GM04504 (cell line): ENCODE measurements at regions not wholly inside any gene's neighbourhood (a gene's known extent, or its start where the extent isn't known, plus 50 kb on each side); places are given as distances from the start of the nearest gene placed in this dataset.

ENCODE experiments used
- DNase-seq: peaks from one replicate; pipeline ENCODE4 v3.0.0-alpha.2; 2012; ENCODE audit warnings: low read depth

GRCh38 chr1:229762891-229763290, 136.8 kb downstream of the URB2 start:
- no peak for DNase-seq

DNA sequence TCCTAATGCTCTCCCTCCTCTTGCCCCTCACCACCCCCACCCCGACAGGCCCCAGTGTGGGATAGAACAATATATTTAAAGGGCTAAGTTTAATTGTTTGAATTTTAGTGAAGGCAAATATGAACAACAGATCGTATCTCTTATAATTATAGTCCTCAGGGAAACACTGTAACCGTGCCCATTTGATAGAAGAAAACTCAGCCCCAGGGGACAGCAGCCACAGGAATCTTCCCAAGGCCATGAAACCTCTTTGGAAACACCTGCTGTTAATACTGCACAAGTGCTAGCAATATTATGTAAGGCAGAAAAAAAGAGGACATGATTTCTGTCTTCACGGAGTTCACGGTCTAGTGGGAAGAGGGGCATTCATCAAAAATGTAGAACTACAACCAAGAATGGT, 142.2 kb downstream of the URB2 start:
- DNase-seq = no peak

DNA sequence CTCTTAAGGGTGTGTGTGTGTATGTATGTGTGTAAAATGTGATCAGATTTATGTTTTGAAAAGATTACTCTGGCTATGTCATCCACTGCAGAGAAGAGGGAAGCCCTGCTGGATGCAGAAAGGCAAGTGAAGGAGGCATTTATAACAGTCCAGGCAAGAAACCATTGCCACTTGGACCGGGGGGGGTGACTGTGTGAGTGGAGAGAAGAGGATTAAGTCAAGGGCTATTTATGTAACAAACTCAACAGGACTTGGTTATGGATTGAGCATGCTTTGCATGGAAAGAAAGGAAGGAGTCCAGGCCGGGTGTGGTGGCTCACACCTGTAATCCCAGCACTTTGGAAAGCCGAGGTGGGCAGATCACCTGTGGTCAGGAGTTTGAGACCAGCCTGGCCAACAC, 143.0 kb downstream of the URB2 start:
- no peak for DNase-seq

GRCh38 chr1:229769809-229770208, 143.8 kb downstream of the URB2 start:
- no peak for DNase-seq

GRCh38 chr1:229778794-229779193, 152.7 kb downstream of the URB2 start:
- no peak for DNase-seq

DNA sequence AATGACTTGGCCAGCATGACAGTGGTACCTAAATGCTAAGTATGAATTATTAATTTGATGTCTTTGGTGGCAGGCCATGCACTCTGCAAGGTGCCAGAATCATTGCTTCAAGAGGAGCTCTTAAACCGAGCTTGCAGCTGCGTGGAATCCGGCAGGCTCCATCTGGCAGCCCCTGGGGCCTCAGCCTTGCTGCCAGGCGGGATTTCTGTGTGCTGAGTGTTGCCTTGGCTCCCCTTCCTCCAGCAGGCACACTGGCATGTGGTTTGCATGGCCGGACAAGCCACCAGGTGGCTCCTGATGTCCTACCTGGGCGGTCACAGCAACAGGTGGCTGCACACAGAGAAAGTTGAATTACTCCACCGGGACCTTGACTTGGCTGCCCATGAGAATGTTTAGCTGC, 155.4 kb downstream of the URB2 start:
- DNase-seq = no peak

DNA sequence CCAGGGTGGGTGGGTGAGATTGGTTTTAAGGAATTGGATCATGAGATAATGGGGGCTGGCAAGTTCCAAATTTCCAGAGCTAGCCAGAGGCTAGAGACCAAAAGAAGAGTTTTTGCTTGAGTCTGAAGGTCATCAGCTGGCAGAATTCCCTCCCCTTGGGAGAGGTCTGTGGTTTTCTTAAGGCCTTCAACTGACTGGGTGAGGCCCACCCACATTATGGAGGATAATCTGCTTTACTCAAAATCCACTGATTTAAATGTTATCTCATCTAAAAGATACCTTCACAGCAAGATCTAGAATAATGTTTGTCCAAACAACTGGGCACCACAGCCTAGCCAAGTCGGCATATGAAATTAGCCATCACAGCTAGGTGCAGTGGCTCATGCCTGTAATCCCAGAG, 156.4 kb downstream of the URB2 start:
- no peak for DNase-seq

- DNase-seq = no peak
Observed at GRCh38 chr1:229784834-229785233, 158.8 kb downstream of the URB2 start.

DNA sequence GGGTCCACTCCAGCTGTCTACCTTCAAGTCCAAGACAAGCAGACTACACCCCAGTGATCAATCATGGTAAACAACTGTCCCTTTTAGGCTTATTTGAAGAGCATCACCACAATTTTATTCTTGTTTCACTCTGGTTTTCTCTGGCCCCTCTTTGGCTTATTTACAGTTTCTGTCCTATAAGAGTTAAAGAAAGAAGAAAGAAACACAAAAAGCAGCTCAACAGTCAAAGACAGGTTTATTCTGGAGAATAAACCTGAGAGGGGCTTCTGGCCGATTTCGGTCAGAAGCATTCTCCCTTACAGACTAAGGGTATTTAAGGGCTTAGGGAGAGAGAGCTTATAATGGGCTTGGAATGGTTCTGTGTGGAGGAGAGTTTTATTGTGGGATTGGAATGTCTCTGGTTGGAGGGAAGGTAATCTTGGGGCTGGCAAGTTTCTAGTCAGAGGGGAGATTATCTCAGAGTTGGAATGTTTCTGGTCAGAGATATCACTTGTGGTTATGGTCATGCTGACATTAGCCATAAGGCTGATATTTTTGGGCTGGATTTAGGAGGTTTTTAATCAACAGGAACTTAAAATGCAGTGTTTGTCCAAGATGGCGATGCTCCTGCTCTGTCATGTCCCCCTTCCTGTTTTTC, 161.0 kb downstream of the URB2 start:
- DNase-seq = no peak

- DNase-seq = no peak
Observed at GRCh38 chr1:229788004-229788403, 162.0 kb downstream of the URB2 start.

DNA sequence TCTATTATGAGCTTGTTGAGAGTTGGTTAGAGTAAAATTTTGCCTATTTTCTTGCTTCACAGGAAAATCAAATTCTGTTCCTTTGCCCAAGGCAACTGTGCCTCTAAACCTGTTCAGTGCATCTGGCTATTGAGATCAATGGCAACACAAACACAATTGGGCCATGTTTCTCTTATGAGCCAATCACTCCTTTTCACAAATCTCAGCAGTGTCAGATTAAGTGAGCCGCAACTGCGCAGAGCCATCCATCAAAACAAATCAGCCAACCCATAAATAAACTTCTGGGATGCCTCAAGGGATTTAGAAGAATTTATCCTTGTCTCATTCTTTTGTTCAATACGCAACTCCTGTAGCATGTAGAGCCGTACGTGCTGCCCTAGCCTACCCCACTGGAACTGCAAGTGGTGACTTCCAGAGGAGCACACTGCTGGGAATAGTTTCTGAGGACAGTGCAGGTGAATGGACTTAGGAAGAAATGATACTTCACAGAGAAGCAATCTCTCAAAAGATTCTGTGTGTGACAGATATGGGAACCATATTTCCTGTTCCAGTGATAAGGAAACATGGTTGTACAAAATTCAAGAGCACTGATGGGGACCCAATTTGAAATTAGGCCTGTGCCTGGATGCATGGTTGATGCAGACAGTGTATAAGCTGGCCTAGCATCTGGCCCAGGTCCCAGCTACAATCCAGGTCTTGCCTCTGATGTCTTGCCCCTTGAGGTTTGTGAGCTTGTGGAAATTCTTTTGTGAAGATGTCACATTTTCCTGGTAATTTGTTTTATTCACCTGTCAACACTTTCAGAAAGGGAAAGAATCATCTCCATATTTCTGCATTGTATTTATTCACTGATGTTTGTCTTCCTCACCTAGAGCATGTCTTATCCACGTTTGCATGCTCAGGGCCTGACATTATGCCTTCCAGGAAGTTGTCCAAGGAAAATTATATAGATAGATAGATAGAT, 166.2 kb downstream of the URB2 start:
- no peak for DNase-seq

DNA sequence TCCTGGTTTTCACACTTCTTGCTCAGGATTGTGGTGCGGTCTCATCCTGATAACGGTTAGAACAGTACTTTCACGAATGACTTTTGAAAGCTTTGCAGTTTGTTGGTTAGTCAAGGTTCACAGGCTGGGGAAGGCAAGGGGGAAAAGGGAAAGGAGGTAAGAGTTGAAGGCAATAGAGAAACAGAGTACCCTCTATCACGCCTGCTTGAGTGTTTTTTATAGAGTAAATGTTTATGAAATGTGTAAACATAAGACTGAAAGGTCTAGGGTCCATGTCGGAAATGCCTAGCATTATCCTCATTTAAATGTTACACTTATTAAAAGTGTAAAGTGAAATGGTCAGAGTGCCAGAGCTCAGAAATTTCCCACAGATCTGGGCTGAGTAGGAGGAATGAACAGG, 167.4 kb downstream of the URB2 start:
- no peak for DNase-seq

GRCh38 chr1:229798558-229798957, 172.5 kb downstream of the URB2 start:
- no peak for DNase-seq

DNA sequence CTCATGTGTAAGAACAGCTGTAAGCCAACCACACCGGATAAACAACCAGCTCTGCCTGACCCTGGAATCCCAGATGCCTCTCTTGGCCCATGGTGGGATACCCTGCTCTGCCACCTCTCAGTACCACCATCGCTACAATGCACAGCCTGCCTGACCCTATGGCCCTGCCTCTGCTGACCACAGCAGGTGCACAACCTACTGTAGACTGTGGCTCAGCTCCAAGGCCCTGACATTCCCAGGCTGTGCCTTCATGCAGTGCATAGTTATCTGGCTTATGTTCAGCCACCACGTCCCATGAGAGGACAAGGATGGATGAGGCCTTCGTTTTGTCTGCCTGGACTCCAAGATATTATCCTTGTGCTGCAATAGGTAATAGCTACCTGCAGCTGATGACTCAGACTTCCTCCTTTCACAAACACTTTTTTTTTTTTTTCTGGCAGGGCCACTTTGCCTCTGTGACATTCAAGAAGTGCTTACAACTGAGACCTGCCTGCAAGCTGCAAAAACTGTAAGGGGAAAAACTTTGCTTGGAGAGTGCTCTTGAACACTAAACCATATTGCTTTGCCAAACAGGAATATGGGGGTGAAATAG, 177.7 kb downstream of the URB2 start:
- no peak for DNase-seq

DNA sequence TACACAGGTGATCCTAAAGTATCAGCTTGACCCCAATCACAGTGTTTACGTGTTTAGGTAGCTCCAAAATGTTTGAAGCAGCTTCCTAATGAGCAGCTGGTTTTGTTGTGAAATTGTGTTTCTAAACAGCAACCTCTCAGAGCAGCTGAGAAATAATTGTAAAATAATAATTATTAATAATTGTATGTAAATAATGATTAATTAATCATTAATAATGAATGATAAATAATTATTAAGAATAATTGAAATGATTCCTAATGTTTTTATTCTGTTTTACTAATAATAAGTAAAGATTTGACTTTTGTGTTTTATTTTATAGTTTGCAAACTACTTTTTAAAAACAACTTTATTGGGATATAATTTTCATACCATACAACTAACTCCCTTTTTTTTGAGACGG, 182.2 kb downstream of the URB2 start:
- no peak for DNase-seq

DNA sequence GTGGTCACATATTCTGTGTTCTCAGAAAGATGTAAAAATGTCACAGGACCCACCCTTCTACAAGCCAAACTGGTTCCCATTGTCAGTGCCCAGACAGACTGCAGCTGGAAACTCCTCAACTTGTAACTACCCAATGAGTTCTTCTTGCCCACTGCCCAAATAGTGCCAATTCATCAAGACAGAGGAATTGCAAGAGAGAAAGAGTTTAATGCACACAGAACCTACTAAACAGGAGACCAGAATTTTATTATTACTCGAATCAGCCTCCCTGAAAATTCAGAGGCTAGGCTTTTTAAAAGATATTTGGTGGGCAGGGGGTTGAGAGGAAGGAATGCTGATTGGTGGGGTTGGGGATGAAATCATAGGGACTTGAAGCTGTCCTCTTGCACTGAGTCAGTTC, 184.1 kb downstream of the URB2 start:
- no peak for DNase-seq

DNA sequence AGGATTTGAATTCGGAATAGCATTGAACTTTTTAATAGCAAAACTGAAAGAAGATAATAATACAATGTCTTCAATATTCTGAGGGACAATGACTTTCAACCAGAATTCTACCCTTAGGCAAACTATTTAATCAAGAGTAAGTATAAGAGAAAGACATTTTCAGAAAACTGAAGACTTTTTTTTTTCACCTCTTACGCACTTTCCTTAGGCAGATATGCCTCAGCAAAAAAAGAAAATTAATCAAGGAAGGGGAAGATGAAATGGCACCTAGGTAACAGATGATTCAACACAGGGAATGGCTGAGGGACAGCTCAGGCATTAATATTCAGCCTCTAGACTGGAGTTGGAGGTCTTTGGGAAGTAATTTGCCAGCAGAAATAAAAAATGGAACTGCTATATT, 184.9 kb downstream of the URB2 start:
- no peak for DNase-seq

- DNase-seq = no peak
Observed at GRCh38 chr1:229812148-229812547, 186.1 kb downstream of the URB2 start.

DNA sequence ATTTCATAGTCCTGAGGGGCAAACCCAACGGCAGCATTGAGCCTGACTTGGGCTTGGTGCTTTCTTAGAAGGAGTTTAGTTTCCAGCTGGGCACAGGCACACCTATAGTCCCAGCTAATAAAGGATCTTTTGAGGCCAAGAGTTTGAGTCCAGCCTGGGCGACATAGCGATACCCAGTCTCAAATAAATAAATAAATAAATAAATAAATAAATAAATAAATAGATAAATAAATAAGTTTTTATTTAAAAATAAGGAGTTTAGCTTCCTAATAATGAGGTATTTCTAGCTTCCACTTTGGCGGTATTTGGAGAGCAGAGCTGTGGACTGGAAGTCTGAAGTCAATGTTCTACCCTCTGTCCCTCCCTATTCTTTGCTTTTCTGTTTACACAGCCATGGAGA, 186.6 kb downstream of the URB2 start:
- no peak for DNase-seq

DNA sequence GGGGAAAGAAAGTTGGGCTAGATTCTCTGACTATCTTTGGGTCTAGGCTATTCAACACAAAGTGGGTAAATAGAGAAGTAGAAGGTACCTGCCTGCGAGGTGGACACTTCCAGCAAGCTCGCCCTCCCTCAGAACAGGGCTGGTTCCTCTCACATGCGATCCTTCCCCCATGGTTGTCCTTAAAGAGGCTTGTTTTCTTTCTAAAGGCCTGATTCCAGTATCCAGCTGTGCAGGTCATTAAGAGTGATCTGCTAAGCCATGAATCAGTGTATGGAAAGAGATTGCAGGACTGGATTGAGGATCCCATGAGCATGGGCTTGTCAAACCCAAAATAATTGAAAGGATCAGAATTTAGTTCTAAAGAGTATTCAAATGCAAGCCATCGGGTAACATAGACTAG, 189.0 kb downstream of the URB2 start:
- no peak for DNase-seq

- DNase-seq = no peak
Observed at GRCh38 chr1:229815961-229816360, 189.9 kb downstream of the URB2 start.

- no peak for DNase-seq
Observed at GRCh38 chr1:229817936-229818335, 191.9 kb downstream of the URB2 start.

- no peak for DNase-seq
Observed at GRCh38 chr1:229819091-229819490, 193.0 kb downstream of the URB2 start.
